Thyroid gland (tissue), 4 donors: ENCODE measurements at regions not wholly inside any gene's neighbourhood (a gene's known extent, or its start where the extent isn't known, plus 50 kb on each side); places are given as distances from the start of the nearest gene placed in this dataset.
"Not testable (repeated sequence)": the region's sequence is repeated elsewhere in the genome, so short reads cannot be mapped to it uniquely, and the experiment has no call there.

ENCODE experiments used
- DNase-seq, 2 donors: peaks; one replicate each; pipeline ENCODE4 v3.0.0-alpha.2; 2019
- H3K27ac ChIP-seq, 3 donors: fragments of 200-600 bp; sonication (generic); 1 replicate in 2 of 3; 2 replicates in 1 of 3; pipeline ENCODE4 v1.5.1; 2016 to 2019; ENCODE audit warnings: mild to moderate bottlenecking in 1 of 3, moderate library complexity in 1 of 3
- H3K27me3 ChIP-seq: fragments of 200-600 bp; sonication (generic); one replicate; pipeline ENCODE4 v1.5.1; 2019
- H3K36me3 ChIP-seq, 2 donors: fragments of 200-600 bp; sonication (generic); one replicate each; pipeline ENCODE4 v1.5.1; 2016 to 2019
- H3K4me1 ChIP-seq, 2 donors: fragments of 200-600 bp; sonication (generic); one replicate each; pipeline ENCODE4 v1.5.1; 2017 to 2019
- H3K4me3 ChIP-seq, 3 donors: fragments of 200-600 bp; sonication (generic); replicated peaks in 1 of 3; 1 replicate in 2 of 3; 2 replicates in 1 of 3; pipeline ENCODE4 v1.5.1; 2016; ENCODE audit warnings: mild to moderate bottlenecking in 1 of 3
- H3K9me3 ChIP-seq: fragments of 200-600 bp; sonication (generic); one replicate; pipeline ENCODE4 v1.5.1; 2017
- POLR2A ChIP-seq, 2 donors: fragments of 450-650 bp; IDR thresholded peaks; one replicate each; pipeline ENCODE4 v1.6.1; 2017; ENCODE audit warnings: antibody characterized with exemption in 2 of 2, mild to moderate bottlenecking in 2 of 2, moderate library complexity in 1 of 2
- WGBS, 2 donors: methylation state at CpG; one replicate each; pipeline ENCODE4 v1.1.5; 2017; 5-methylcytosine and 5-hydroxymethylcytosine counted together
- intact Hi-C: fragments of 100-400 bp; cut with DNase I; formaldehyde crosslinking; loops from one replicate; pipeline ENCODE4 v1.15.1; 2023
- TF ChIP-seq, protein P1 (sequence below), 6 experiments: fragments of 200-600 bp in 3 of 6; fragments of 450-650 bp in 3 of 6; sonication (generic) in 3 of 6; IDR thresholded peaks; one replicate each; pipeline ENCODE4 v1.5.1; 2016 to 2019; ENCODE audit warnings: antibody characterized with exemption in 6 of 6, mild to moderate bottlenecking in 2 of 6, inconsistent platforms in 1 of 6, moderate library complexity in 1 of 6

- no peak for DNase-seq
- Histone ChIP-seq H3K36me3 (no peaks in the 10 kb centered on the region), H3K27me3 (no peaks in the 10 kb centered on the region), H3K9me3 (no peaks in the 10 kb centered on the region), H3K4me1 (no peaks in the 10 kb centered on the region), H3K4me3 (no peak overlapping the region), H3K27ac (no peak overlapping the region)
- TF ChIP-seq POLR2A (IDR thresholded peaks at IDR 0.05): no peak
- TF ChIP-seq, protein P1, sequence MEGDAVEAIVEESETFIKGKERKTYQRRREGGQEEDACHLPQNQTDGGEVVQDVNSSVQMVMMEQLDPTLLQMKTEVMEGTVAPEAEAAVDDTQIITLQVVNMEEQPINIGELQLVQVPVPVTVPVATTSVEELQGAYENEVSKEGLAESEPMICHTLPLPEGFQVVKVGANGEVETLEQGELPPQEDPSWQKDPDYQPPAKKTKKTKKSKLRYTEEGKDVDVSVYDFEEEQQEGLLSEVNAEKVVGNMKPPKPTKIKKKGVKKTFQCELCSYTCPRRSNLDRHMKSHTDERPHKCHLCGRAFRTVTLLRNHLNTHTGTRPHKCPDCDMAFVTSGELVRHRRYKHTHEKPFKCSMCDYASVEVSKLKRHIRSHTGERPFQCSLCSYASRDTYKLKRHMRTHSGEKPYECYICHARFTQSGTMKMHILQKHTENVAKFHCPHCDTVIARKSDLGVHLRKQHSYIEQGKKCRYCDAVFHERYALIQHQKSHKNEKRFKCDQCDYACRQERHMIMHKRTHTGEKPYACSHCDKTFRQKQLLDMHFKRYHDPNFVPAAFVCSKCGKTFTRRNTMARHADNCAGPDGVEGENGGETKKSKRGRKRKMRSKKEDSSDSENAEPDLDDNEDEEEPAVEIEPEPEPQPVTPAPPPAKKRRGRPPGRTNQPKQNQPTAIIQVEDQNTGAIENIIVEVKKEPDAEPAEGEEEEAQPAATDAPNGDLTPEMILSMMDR (IDR thresholded peaks at IDR 0.05): no peak
- 69 to 70% methylated on average over 4 of the region's 4 CpGs for WGBS, 2 donors
- intact Hi-C loops: no loop called here
These were observed 1613.6 kb upstream of the PRMT6 start for GRCh38 chr1:105442901-105443300.

GRCh38 chr1:105459759-105460158 is 1596.7 kb upstream of the PRMT6 start:
- H3K9me3 ChIP-seq: no peaks in the 10 kb centered on the region
- DNase-seq: no peak
- H3K4me3 ChIP-seq: no peak overlapping the region
- intact Hi-C loops: no loop called here
- no peaks in the 10 kb centered on the region for H3K36me3 ChIP-seq
- TF ChIP-seq POLR2A (IDR thresholded peaks at IDR 0.05): no peak
- TF ChIP-seq, protein P1 (IDR thresholded peaks at IDR 0.05): no peak
- H3K27me3 ChIP-seq: no peaks in the 10 kb centered on the region
- H3K4me1 ChIP-seq: no peaks in the 10 kb centered on the region
- H3K27ac ChIP-seq: no peak overlapping the region

GRCh38 chr1:105462308-105462707 is 1594.2 kb upstream of the PRMT6 start:
- no peak overlapping the region for H3K4me3 ChIP-seq
- no peaks in the 10 kb centered on the region for H3K36me3 ChIP-seq
- H3K27me3 ChIP-seq: no peaks in the 10 kb centered on the region
- WGBS, 2 donors: 83 to 90% methylated on average over 2 of the region's 2 CpGs
- intact Hi-C loops: no loop called here
- TF ChIP-seq POLR2A (IDR thresholded peaks at IDR 0.05): no peak
- TF ChIP-seq, protein P1 (IDR thresholded peaks at IDR 0.05): no peak
- H3K4me1 ChIP-seq: no peaks in the 10 kb centered on the region
- no peaks in the 10 kb centered on the region for H3K9me3 ChIP-seq
- no peak for DNase-seq
- no peak overlapping the region for H3K27ac ChIP-seq

- Histone ChIP-seq H3K27ac (no peak overlapping the region), H3K9me3 (no peaks in the 10 kb centered on the region), H3K4me3 (no peak overlapping the region), H3K27me3 (no peaks in the 10 kb centered on the region), H3K4me1 (no peaks in the 10 kb centered on the region), H3K36me3 (no peaks in the 10 kb centered on the region)
- intact Hi-C loops: no loop called here
- no peak for DNase-seq
- TF ChIP-seq, protein P1 (IDR thresholded peaks at IDR 0.05): no peak
- TF ChIP-seq POLR2A (IDR thresholded peaks at IDR 0.05): no peak
These were observed 1588.9 kb upstream of the PRMT6 start for GRCh38 chr1:105467549-105467948.

DNA sequence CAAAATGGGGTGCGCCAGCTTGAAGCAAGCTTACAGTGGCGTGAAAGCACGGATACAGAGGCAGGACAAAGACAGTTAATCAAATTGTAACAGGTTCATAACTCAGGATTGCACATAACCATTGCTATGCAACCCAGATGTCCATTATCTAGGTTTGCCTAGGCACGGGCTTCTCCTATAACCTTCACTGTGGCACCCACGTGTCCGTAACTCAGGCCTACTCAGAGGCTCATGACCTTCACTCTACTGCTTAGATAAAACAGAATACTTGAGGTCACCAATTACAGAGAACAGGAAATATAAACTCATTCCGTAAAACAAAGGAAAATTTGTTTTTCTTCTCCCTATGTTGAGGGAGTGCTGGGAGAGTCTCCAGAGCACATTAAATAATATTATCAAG is 1585.9 kb upstream of the PRMT6 start:
- H3K27ac ChIP-seq, H3K9me3 ChIP-seq, H3K4me1 ChIP-seq, DNase-seq, intact Hi-C loops, H3K4me3 ChIP-seq, H3K27me3 ChIP-seq, H3K36me3 ChIP-seq: not testable (repeated sequence)
- WGBS, 2 donors: 86 to 91% methylated on average over 7 of the region's 7 CpGs

GRCh38 chr1:105483436-105483835 is 1573.0 kb upstream of the PRMT6 start:
- TF ChIP-seq, protein P1 (IDR thresholded peaks at IDR 0.05): no peak
- no peak for TF ChIP-seq POLR2A (IDR thresholded peaks at IDR 0.05)
- Histone ChIP-seq H3K27me3 (no peaks in the 10 kb centered on the region), H3K27ac (no peak overlapping the region), H3K4me3 (no peak overlapping the region), H3K36me3 (no peaks in the 10 kb centered on the region), H3K9me3 (no peaks in the 10 kb centered on the region), H3K4me1 (no peaks in the 10 kb centered on the region)
- DNase-seq: no peak
- intact Hi-C loops: no loop called here
